Ovary (tissue), 7 donors: ENCODE measurements at regions not wholly inside any gene's neighbourhood (a gene's known extent, or its start where the extent isn't known, plus 50 kb on each side); places are given as distances from the start of the nearest gene placed in this dataset.

Experiments
- DNase-seq, 5 donors: peaks; one replicate each; pipeline ENCODE4 v3.0.0-alpha.2; 2019 to 2020
- H3K27ac ChIP-seq, 2 donors: fragments of 200-600 bp; one replicate each; pipeline versions ENCODE4 v1.5.1 to v1.8.0; 2019 to 2022
- H3K27me3 ChIP-seq: fragments of 200-600 bp; one replicate; pipeline ENCODE4 v1.8.0; 2022
- H3K36me3 ChIP-seq: fragments of 200-600 bp; sonication (generic); one replicate; pipeline ENCODE4 v1.5.1; 2019
- H3K4me1 ChIP-seq: one replicate; pipeline ENCODE4 v1.8.1; 2013; ENCODE audit warnings: mild to moderate bottlenecking, moderate library complexity; ENCODE audit not compliant: insufficient read depth
- H3K4me3 ChIP-seq: fragments of 200-600 bp; sonication (generic); one replicate; pipeline ENCODE4 v1.5.1; 2017
- H3K9me3 ChIP-seq, 2 donors: fragments of 200-600 bp in 1 of 2; sonication (generic) in 1 of 2; one replicate each; pipeline versions ENCODE4 v1.5.1 to v1.8.1; 2013 to 2019; ENCODE audit warnings: mild to moderate bottlenecking in 1 of 2, moderate library complexity in 1 of 2
- CTCF ChIP-seq, 3 donors: fragments of 450-650 bp in 2 of 3; fragments of 200-600 bp in 1 of 3; IDR thresholded peaks; one replicate each; pipeline versions ENCODE4 v1.5.1 to v1.8.0; 2016 to 2022; ENCODE audit warnings: antibody characterized with exemption in 3 of 3, mild to moderate bottlenecking in 1 of 3
- EP300 ChIP-seq: sonication (generic); formaldehyde crosslinking; IDR thresholded peaks from one replicate; pipeline ENCODE4 v1.6.1; 2017; ENCODE audit warnings: antibody characterized with exemption
- POLR2A ChIP-seq: fragments of 450-650 bp; IDR thresholded peaks from one replicate; pipeline ENCODE4 v1.6.1; 2017; ENCODE audit warnings: antibody characterized with exemption, mild to moderate bottlenecking, moderate library complexity
- WGBS, 3 donors: extraction: QIAGEN DNeasy Blood & Tissue Kit in 1 of 3; methylation state at CpG; one replicate each; pipeline versions ENCODE4 v1.1.5 to v1.1.7; 2013 to 2017; 5-methylcytosine and 5-hydroxymethylcytosine counted together
- intact Hi-C, 4 donors: fragments of 100-400 bp; cut with DNase I; formaldehyde crosslinking; loops; one replicate each; pipeline versions ENCODE4 v1.11.0 to v1.15.1; 2022 to 2023
- donor health status: DM: no; HTN: no; CAD: no; lungs with moderate emphysema.
- donor health status: DM: no; HTN: no; CAD: no.
- donor health status: Bipolar disorder and iron deficiency.
- donor health status: DM: no; HTN: no; CAD: no.
- donor health status: DM: yes; HTN: yes; CAD: no.

- WGBS, 3 donors: 20 to 41% (median 23%) methylated on average over 2 of the region's 2 CpGs
- TF ChIP-seq EP300: no peak
- no peak overlapping the region for H3K27ac ChIP-seq
- no peaks in the 10 kb centered on the region for H3K9me3 ChIP-seq
- H3K36me3 ChIP-seq: no peaks in the 10 kb centered on the region
- no peak overlapping the region for H3K4me3 ChIP-seq
- intact Hi-C loops: no loop called here
- DNase-seq: no peak
- no peaks in the 10 kb centered on the region for H3K27me3 ChIP-seq
- no peaks in the 10 kb centered on the region for H3K4me1 ChIP-seq
These were observed 99.4 kb upstream of the VGLL2 start for GRCh38 chr6:117165911-117166499.

GRCh38 chr6:117167520-117168271 lies 97.7 kb upstream of the VGLL2 start:
- Histone ChIP-seq H3K4me1 (no peaks in the 10 kb centered on the region), H3K27me3 (no peaks in the 10 kb centered on the region), H3K4me3 (no peak overlapping the region), H3K36me3 (no peaks in the 10 kb centered on the region), H3K9me3 (no peaks in the 10 kb centered on the region), H3K27ac (no peak overlapping the region)
- WGBS, 3 donors: 46 to 55% (median 54%) methylated on average over 10 of the region's 10 CpGs
- TF ChIP-seq CTCF (IDR thresholded peaks at IDR 0.05) (no peak), POLR2A (no peak), EP300 (no peak)
- intact Hi-C loops: no loop called here
- no peak for DNase-seq

GRCh38 chr6:117168296-117169063 lies 96.9 kb upstream of the VGLL2 start:
- Histone ChIP-seq H3K9me3 (no peaks in the 10 kb centered on the region), H3K27me3 (no peaks in the 10 kb centered on the region), H3K4me1 (no peaks in the 10 kb centered on the region), H3K27ac (no peak overlapping the region), H3K4me3 (no peak overlapping the region), H3K36me3 (no peaks in the 10 kb centered on the region)
- intact Hi-C loops: no loop called here
- no peak for TF ChIP-seq POLR2A
- no peak for DNase-seq
- 24 to 50% (median 33%) methylated on average over 4 of the region's 4 CpGs for WGBS, 3 donors

GRCh38 chr6:117169064-117169665 lies 96.2 kb upstream of the VGLL2 start:
- Histone ChIP-seq H3K36me3 (no peaks in the 10 kb centered on the region), H3K27ac (no peak overlapping the region), H3K4me1 (no peaks in the 10 kb centered on the region), H3K27me3 (no peaks in the 10 kb centered on the region), H3K4me3 (no peak overlapping the region), H3K9me3 (no peaks in the 10 kb centered on the region)
- TF ChIP-seq CTCF (IDR thresholded peaks at IDR 0.05): no peak
- TF ChIP-seq EP300: no peak
- TF ChIP-seq POLR2A: no peak
- intact Hi-C loops: no loop called here
- no peak for DNase-seq
- 68 to 93% (median 70%) methylated on average over 5 of the region's 5 CpGs for WGBS, 3 donors

- Histone ChIP-seq H3K27me3 (no peaks in the 10 kb centered on the region), H3K4me1 (no peaks in the 10 kb centered on the region), H3K9me3 (no peaks in the 10 kb centered on the region), H3K36me3 (no peaks in the 10 kb centered on the region), H3K4me3 (no peak overlapping the region), H3K27ac (no peak overlapping the region)
- intact Hi-C loops: no loop called here
- TF ChIP-seq CTCF (IDR thresholded peaks at IDR 0.05) (no peak), POLR2A (no peak), EP300 (no peak)
- DNase-seq: no peak
- WGBS, 3 donors: 47 to 76% (median 48%) methylated on average over 1 of the region's 1 CpG
These were observed 95.5 kb upstream of the VGLL2 start for GRCh38 chr6:117169781-117170281.
